CD14-positive monocyte (primary cell): ENCODE measurements at regions not wholly inside any gene's neighbourhood (a gene's known extent, or its start where the extent isn't known, plus 50 kb on each side); places are given as distances from the start of the nearest gene placed in this dataset.
"Not testable (repeated sequence)": the region's sequence is repeated elsewhere in the genome, so short reads cannot be mapped to it uniquely, and the experiment has no call there.

ENCODE experiments used
- DNase-seq, 3 donors: peaks; one replicate each; pipeline ENCODE4 v3.0.0-alpha.2; 2011 to 2022
- H2AFZ ChIP-seq: 2 replicates; pipeline ENCODE4 v1.6.0; 2012; ENCODE audit warnings: mild to moderate bottlenecking, low read depth, low read length, inconsistent platforms; ENCODE audit not compliant: insufficient read depth, poor library complexity, severe bottlenecking
- H3K27ac ChIP-seq, 2 donors: 1 replicate in 1 of 2; 2 replicates in 1 of 2; pipeline ENCODE4 v1.5.1; 2012 to 2013; ENCODE audit warnings: low read length in 2 of 2, control low read depth in 1 of 2, inconsistent platforms in 1 of 2, low read depth in 1 of 2, mild to moderate bottlenecking in 1 of 2
- H3K27me3 ChIP-seq, 2 donors: one replicate each; pipeline versions ENCODE4 v1.6.0 to v1.6.1; 2011 to 2013; ENCODE audit warnings: low read length in 2 of 2; ENCODE audit not compliant: control insufficient read depth in 2 of 2, insufficient read depth in 2 of 2
- H3K36me3 ChIP-seq, 2 donors: replicated peaks in 1 of 2; 1 replicate in 1 of 2; 2 replicates in 1 of 2; pipeline versions ENCODE4 v1.5.1 to v1.6.1; 2012 to 2013; ENCODE audit warnings: low read length in 2 of 2, control low read depth in 1 of 2, inconsistent platforms in 1 of 2, mild to moderate bottlenecking in 1 of 2; ENCODE audit not compliant: insufficient read depth in 2 of 2, control insufficient read depth in 1 of 2
- H3K4me1 ChIP-seq, 2 donors: 1 replicate in 1 of 2; 2 replicates in 1 of 2; pipeline versions ENCODE4 v1.5.1 to v1.6.1; 2012 to 2013; ENCODE audit warnings: low read length in 2 of 2, control low read depth in 1 of 2, inconsistent platforms in 1 of 2, mild to moderate bottlenecking in 1 of 2, moderate library complexity in 1 of 2; ENCODE audit not compliant: insufficient read depth in 2 of 2, control insufficient read depth in 1 of 2
- H3K4me2 ChIP-seq: replicated peaks from 2 replicates; pipeline ENCODE3; 2012; ENCODE audit warnings: low read length, moderate library complexity, mild to moderate bottlenecking; ENCODE audit not compliant: poor library complexity, severe bottlenecking; ENCODE audit errors: extremely low read depth
- H3K4me3 ChIP-seq, 3 experiments: fragments of 200-600 bp in 1 of 3; sonication (generic) in 1 of 3; replicated peaks in 1 of 3; 1 replicate in 2 of 3; 2 replicates in 1 of 3; pipeline ENCODE4 v1.5.1; 2011 to 2013; ENCODE audit warnings: low read length in 3 of 3, mild to moderate bottlenecking in 3 of 3, control low read depth in 2 of 3, low read depth in 2 of 3, inconsistent platforms in 1 of 3, moderate library complexity in 1 of 3
- H3K79me2 ChIP-seq: 2 replicates; pipeline ENCODE4 v1.6.0; 2012; ENCODE audit warnings: mild to moderate bottlenecking, control low read depth, inconsistent platforms, low read length, moderate library complexity; ENCODE audit not compliant: insufficient read depth
- H3K9ac ChIP-seq: 2 replicates; pipeline ENCODE4 v1.6.0; 2017; ENCODE audit warnings: low read length, mild to moderate bottlenecking; ENCODE audit not compliant: insufficient read depth, poor library complexity, severe bottlenecking
- H3K9me3 ChIP-seq, 2 donors: replicated peaks in 1 of 2; 1 replicate in 1 of 2; 2 replicates in 1 of 2; pipeline versions ENCODE4 v1.5.1 to v1.6.1; 2012 to 2013; ENCODE audit warnings: low read length in 2 of 2, control low read depth in 1 of 2; ENCODE audit not compliant: control insufficient read depth in 1 of 2, insufficient read depth in 1 of 2
- H4K20me1 ChIP-seq: 2 replicates; pipeline ENCODE4 v1.6.0; 2012; ENCODE audit warnings: mild to moderate bottlenecking, low read length, control low read depth, moderate library complexity; ENCODE audit not compliant: insufficient read depth
- H3K27ac Mint-ChIP-seq, 7 donors: one replicate each; pipeline ENCODE4 v1.8.0; 2020; ENCODE audit warnings: mild to moderate bottlenecking in 7 of 7, mixed read lengths in 7 of 7, moderate library complexity in 6 of 7, inconsistent platforms in 2 of 7
- H3K27me3 Mint-ChIP-seq, 3 donors: one replicate each; pipeline ENCODE4 v1.8.0; 2021 to 2022; ENCODE audit warnings: low read depth in 3 of 3, mild to moderate bottlenecking in 3 of 3, mixed read lengths in 3 of 3, moderate library complexity in 3 of 3, inconsistent platforms in 1 of 3
- H3K36me3 Mint-ChIP-seq, 2 donors: one replicate each; pipeline ENCODE4 v1.8.0; 2020; ENCODE audit warnings: mixed read lengths in 2 of 2, inconsistent platforms in 1 of 2, mild to moderate bottlenecking in 1 of 2
- H3K4me1 Mint-ChIP-seq: one replicate; pipeline ENCODE4 v1.8.0; 2020; ENCODE audit warnings: mild to moderate bottlenecking, mixed read lengths
- H3K4me3 Mint-ChIP-seq, 2 donors: one replicate each; pipeline ENCODE4 v1.8.0; 2020; ENCODE audit warnings: mild to moderate bottlenecking in 2 of 2, mixed read lengths in 2 of 2, moderate library complexity in 1 of 2
- H3K9me3 Mint-ChIP-seq, 7 donors: one replicate each; pipeline ENCODE4 v1.8.0; 2020 to 2022; ENCODE audit warnings: mixed read lengths in 7 of 7, mild to moderate bottlenecking in 6 of 7, moderate library complexity in 6 of 7, inconsistent platforms in 2 of 7
- CTCF ChIP-seq: fragments of 200-600 bp; IDR thresholded peaks from one replicate; pipeline ENCODE4 v1.8.0; 2022; ENCODE audit warnings: antibody characterized with exemption, mild to moderate bottlenecking
- WGBS: methylation state at CpG from one replicate; pipeline ENCODE4 v1.1.5; 2013; ENCODE audit warnings: missing lambda C conversion rate; ENCODE audit not compliant: insufficient coverage; 5-methylcytosine and 5-hydroxymethylcytosine counted together
- intact Hi-C, 2 donors: fragments of 100-400 bp; cut with micrococcal nuclease; formaldehyde crosslinking; loops; one replicate each; pipeline versions ENCODE4 v1.15.0 to v1.15.1; 2023

- H3K36me3 ChIP-seq = no peaks in the 10 kb centered on the region
- Mint-ChIP-seq H3K4me3 (no peak overlapping the region), H3K9me3 (peaks cover 0 to 10% (median 6%) of the 10 kb centered on the region in 7 donors), H3K36me3 (no peaks in the 10 kb centered on the region), H3K4me1 (no peaks in the 10 kb centered on the region), H3K27ac (no peak overlapping the region), H3K27me3 (peaks cover 0 to 4% (median 0%) of the 10 kb centered on the region in 3 donors)
- H3K4me1 ChIP-seq = no peaks in the 10 kb centered on the region
- no peak overlapping the region for H3K4me2 ChIP-seq
- no peak overlapping the region for H3K4me3 ChIP-seq
- H4K20me1 ChIP-seq = no peaks in the 10 kb centered on the region
- no peaks in the 10 kb centered on the region for H3K79me2 ChIP-seq
- no peak overlapping the region for H3K27ac ChIP-seq
- H3K9me3 ChIP-seq = peaks cover 0 to 5% of the 10 kb centered on the region in 2 donors
- no peak for TF ChIP-seq CTCF
- H2AFZ ChIP-seq = no peak overlapping the region
- DNase-seq = no peak
- no peak overlapping the region for H3K9ac ChIP-seq
- H3K27me3 ChIP-seq = no peaks in the 10 kb centered on the region
- intact Hi-C loops = no loop called here
Measured at GRCh38 chr11:23884341-23884740, 612.5 kb upstream of the LUZP2 start.

- no peak for DNase-seq
- H3K9me3 Mint-ChIP-seq = peaks cover 3 to 13% (median 8%) of the 10 kb centered on the region in 7 donors
- H3K27me3 Mint-ChIP-seq = peaks cover 0 to 3% (median 0%) of the 10 kb centered on the region in 3 donors
Measured at GRCh38 chr11:23885801-23886200, 611.1 kb upstream of the LUZP2 start.

GRCh38 chr11:23887122-23887521, 609.7 kb upstream of the LUZP2 start:
- H3K4me1 Mint-ChIP-seq, H3K4me2 ChIP-seq, H3K27me3 ChIP-seq, H3K4me1 ChIP-seq, H3K27ac ChIP-seq, H3K36me3 ChIP-seq, DNase-seq, H3K27ac Mint-ChIP-seq, H2AFZ ChIP-seq, H4K20me1 ChIP-seq, H3K79me2 ChIP-seq, H3K9ac ChIP-seq, H3K4me3 ChIP-seq, intact Hi-C loops, H3K36me3 Mint-ChIP-seq, H3K27me3 Mint-ChIP-seq, H3K4me3 Mint-ChIP-seq: not testable (repeated sequence)
- peaks cover 3 to 24% (median 16%) of the 10 kb centered on the region in 7 donors for H3K9me3 Mint-ChIP-seq
- 83% methylated on average over 3 of the region's 4 CpGs for WGBS
- H3K9me3 ChIP-seq = peaks cover 0 to 14% of the 10 kb centered on the region in 2 donors

More at GRCh38 chr11:23885801-23886200, 611.1 kb upstream of the LUZP2 start:
- WGBS = no CpG with 5 or more reads among the region's 2 CpGs
- intact Hi-C loops = no loop called here
- Mint-ChIP-seq H3K36me3 (no peaks in the 10 kb centered on the region), H3K4me1 (no peaks in the 10 kb centered on the region), H3K27ac (no peak overlapping the region), H3K4me3 (no peak overlapping the region)
- H4K20me1 ChIP-seq = no peaks in the 10 kb centered on the region
- peaks cover 0 to 5% of the 10 kb centered on the region in 2 donors for H3K9me3 ChIP-seq
- H3K79me2 ChIP-seq = no peaks in the 10 kb centered on the region
- H3K4me3 ChIP-seq = no peak overlapping the region
- no peaks in the 10 kb centered on the region for H3K4me1 ChIP-seq
- H3K36me3 ChIP-seq = no peaks in the 10 kb centered on the region
- no peak overlapping the region for H3K27ac ChIP-seq
- no peak for TF ChIP-seq CTCF
- no peaks in the 10 kb centered on the region for H3K27me3 ChIP-seq
- no peak overlapping the region for H3K9ac ChIP-seq
- H2AFZ ChIP-seq = no peak overlapping the region
- no peak overlapping the region for H3K4me2 ChIP-seq
